ENCODE measurements at regions not wholly inside any gene's neighbourhood (a gene's known extent, or its start where the extent isn't known, plus 50 kb on each side); places are given as distances from the start of the nearest gene placed in this dataset.

DNA sequence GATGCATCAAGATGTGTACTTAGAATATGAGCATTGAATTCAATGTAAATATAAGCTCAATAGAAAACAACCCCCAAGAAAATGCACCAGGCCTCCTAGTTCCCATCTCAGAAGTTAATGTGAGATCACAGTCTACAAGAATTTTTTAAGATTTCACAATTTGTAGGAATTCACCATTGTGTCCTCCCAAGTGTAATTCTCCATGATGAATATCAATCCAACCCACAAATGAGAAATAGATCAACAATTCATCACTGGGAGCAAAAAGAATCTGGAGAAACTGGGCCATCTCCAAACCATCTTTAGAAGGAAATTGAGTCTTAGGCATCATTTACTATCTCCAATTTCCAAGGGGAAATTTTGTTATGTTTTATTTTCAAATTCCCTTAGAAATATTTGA is 310.5 kb upstream of the GOT2 start:
- TF ChIP-seq TAF15 (IDR thresholded peaks at IDR 0.05; ENCODE audit: low read depth, low read length, poor library complexity, severe bottlenecking) (no peak), HDAC2 (CRISPR knock-in tag; IDR thresholded peaks at IDR 0.05) (no peak)

All from HepG2 (cell line).